Transverse colon (tissue), 4 donors: ENCODE measurements at regions not wholly inside any gene's neighbourhood (a gene's known extent, or its start where the extent isn't known, plus 50 kb on each side); places are given as distances from the start of the nearest gene placed in this dataset.

Source experiments
- DNase-seq: peaks from one replicate; pipeline ENCODE4 v3.0.0-alpha.2; 2019
- H3K27ac ChIP-seq, 4 donors: fragments of 200-600 bp; sonication (generic); 2 replicates each; pipeline ENCODE4 v1.5.1; 2016 to 2018; ENCODE audit warnings: inconsistent platforms in 4 of 4
- H3K27me3 ChIP-seq: fragments of 200-600 bp; sonication (generic); 2 replicates; pipeline ENCODE4 v1.5.1; 2017; ENCODE audit warnings: inconsistent platforms
- H3K36me3 ChIP-seq, 4 donors: fragments of 200-600 bp; sonication (generic); 2 replicates each; pipeline ENCODE4 v1.5.1; 2017 to 2019; ENCODE audit warnings: inconsistent platforms in 4 of 4
- H3K4me1 ChIP-seq, 4 donors: fragments of 200-600 bp; sonication (generic); 2 replicates each; pipeline ENCODE4 v1.5.1; 2017 to 2020; ENCODE audit warnings: inconsistent platforms in 4 of 4
- H3K4me3 ChIP-seq, 4 donors: fragments of 200-600 bp; sonication (generic); 1 replicate in 1 of 4; 2 replicates in 3 of 4; pipeline versions ENCODE4 v1.5.1 to v1.6.1; 2017 to 2019; ENCODE audit warnings: inconsistent platforms in 4 of 4
- H3K9me3 ChIP-seq, 2 donors: fragments of 200-600 bp; sonication (generic); 2 replicates each; pipeline ENCODE4 v1.5.1; 2017 to 2019; ENCODE audit warnings: inconsistent platforms in 2 of 2
- CTCF ChIP-seq, 5 experiments: fragments of 200-600 bp in 3 of 5; fragments of 450-650 bp in 2 of 5; sonication (generic) in 3 of 5; IDR thresholded peaks; 1 replicate in 2 of 5; 2 replicates in 3 of 5; pipeline ENCODE4 v1.5.1; 2016 to 2017; ENCODE audit warnings: antibody characterized with exemption in 5 of 5, inconsistent platforms in 3 of 5, mild to moderate bottlenecking in 2 of 5, moderate library complexity in 1 of 5
- EP300 ChIP-seq: sonication (generic); formaldehyde crosslinking; IDR thresholded peaks from one replicate; pipeline ENCODE4 v1.6.1; 2017; ENCODE audit warnings: antibody characterized with exemption, low read depth
- POLR2A ChIP-seq: fragments of 450-650 bp; IDR thresholded peaks from one replicate; pipeline ENCODE4 v1.6.1; 2016; ENCODE audit warnings: antibody characterized with exemption, mild to moderate bottlenecking, moderate library complexity
- POLR2AphosphoS5 ChIP-seq, 3 donors: sonication (generic); formaldehyde crosslinking; IDR thresholded peaks; one replicate each; pipeline ENCODE4 v1.6.1; 2016; ENCODE audit warnings: antibody characterized with exemption in 3 of 3
- WGBS, 2 donors: methylation state at CpG; one replicate each; pipeline ENCODE4 v1.1.5; 2018; ENCODE audit warnings: low coverage in 1 of 2; 5-methylcytosine and 5-hydroxymethylcytosine counted together
- in situ Hi-C, 4 donors: fragments of 200-750 bp; cut with MboI; loops; one replicate each; pipeline versions ENCODE4 v1.15.0 to v1.15.1; 2017; ENCODE audit warnings: low sequenced_read_pairs in 3 of 4, low pct_ligation_motif_present in 1 of 4, low pct_unique_long_range_greater_than_20kb in 1 of 4
- intact Hi-C: fragments of 100-400 bp; cut with DNase I; formaldehyde crosslinking; loops from one replicate; pipeline ENCODE4 v1.15.1; 2023; ENCODE audit warnings: low total_unique reads

DNA sequence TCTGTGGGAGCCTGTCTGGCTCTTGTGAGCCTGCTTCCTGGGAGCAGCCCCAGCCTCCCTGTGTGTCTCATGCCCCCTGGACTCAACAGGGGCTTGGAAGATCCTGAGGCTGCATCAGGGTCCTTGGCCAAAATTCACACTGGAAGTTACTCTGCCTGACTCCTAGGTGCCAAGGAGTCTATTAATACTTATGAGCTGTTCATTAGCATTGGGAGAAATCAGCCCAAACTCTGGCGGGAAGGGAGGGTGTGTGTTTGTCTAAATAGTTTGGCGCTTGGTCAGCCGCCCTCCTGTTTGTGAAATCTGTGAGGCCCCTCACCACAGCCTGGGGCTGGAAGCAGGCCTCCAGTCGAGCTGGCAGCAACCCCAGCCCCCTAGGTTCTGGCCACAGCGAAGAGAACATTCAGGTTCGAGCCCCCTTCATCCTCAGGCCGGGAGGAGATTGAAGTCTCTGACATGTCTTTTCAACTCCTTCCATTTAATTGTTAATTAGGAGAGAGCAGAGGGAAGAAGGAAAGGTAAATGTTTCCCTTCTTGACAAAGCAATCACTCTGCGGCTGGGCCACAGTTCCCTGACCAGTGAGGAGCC, 82.1 kb upstream of the F3 start:
- intact Hi-C loops: no loop called here
- in situ Hi-C loops: no loop called here
- Histone ChIP-seq H3K27me3 (no peaks in the 10 kb centered on the region), H3K4me1 (peaks cover 6 to 19% (median 16%) of the 10 kb centered on the region in 4 donors), H3K36me3 (no peaks in the 10 kb centered on the region), H3K9me3 (no peaks in the 10 kb centered on the region), H3K27ac (no peak overlapping the region), H3K4me3 (no peak overlapping the region)
- DNase-seq: no peak
- WGBS, 2 donors: 60 to 78% methylated on average over 3 to 8 of the region's 8 CpGs
- no peak for TF ChIP-seq CTCF (IDR thresholded peaks at IDR 0.05)
- no peak for TF ChIP-seq POLR2AphosphoS5 (IDR thresholded peaks at IDR 0.05)
- no peak for TF ChIP-seq POLR2A
- TF ChIP-seq EP300: no peak

GRCh38 chr1:94622757-94623156, 81.2 kb upstream of the F3 start:
- TF ChIP-seq EP300 (no peak), POLR2A (no peak), POLR2AphosphoS5 (IDR thresholded peaks at IDR 0.05) (no peak), CTCF (IDR thresholded peaks at IDR 0.05) (no peak)
- in situ Hi-C loops (no loop called here), intact Hi-C loops (no loop called here)
- Histone ChIP-seq H3K4me1 (peaks cover 6 to 21% (median 16%) of the 10 kb centered on the region in 4 donors), H3K27me3 (no peaks in the 10 kb centered on the region), H3K36me3 (no peaks in the 10 kb centered on the region), H3K4me3 (no peak overlapping the region), H3K9me3 (no peaks in the 10 kb centered on the region), H3K27ac (no peak overlapping the region)
- WGBS, 2 donors: 88% methylated on average over 10 of the region's 10 CpGs; no CpG with 5 or more reads in 1 of the 2 donors
- no peak for DNase-seq

DNA sequence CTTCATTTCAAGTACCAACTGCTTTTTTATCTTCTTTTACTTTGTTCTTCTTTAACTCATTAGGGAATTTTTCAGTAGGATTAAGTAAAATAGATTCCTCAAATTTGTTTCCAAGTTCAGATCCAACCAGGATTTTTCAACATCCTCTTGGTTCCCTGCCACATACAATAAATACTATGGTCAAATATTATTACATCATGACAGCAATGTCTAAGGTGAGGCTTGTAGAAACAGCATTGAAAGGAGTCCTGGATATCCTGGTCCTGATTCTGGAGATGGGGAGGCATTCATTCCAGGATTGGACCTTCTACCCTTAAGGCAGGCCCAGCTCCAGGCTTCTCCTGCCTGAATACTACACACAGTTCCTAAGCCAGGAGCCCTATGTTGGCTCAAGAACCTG, 80.2 kb upstream of the F3 start:
- in situ Hi-C loops (no loop called here), intact Hi-C loops (no loop called here)
- no peak for TF ChIP-seq POLR2A
- TF ChIP-seq EP300: no peak
- TF ChIP-seq POLR2AphosphoS5 (IDR thresholded peaks at IDR 0.05): no peak
- no peak for TF ChIP-seq CTCF (IDR thresholded peaks at IDR 0.05)
- H3K36me3 ChIP-seq: no peaks in the 10 kb centered on the region
- peaks cover 6 to 31% (median 17%) of the 10 kb centered on the region in 4 donors for H3K4me1 ChIP-seq
- DNase-seq: no peak
- no peaks in the 10 kb centered on the region for H3K27me3 ChIP-seq
- H3K9me3 ChIP-seq: no peaks in the 10 kb centered on the region
- H3K27ac ChIP-seq: peak overlapping the region; percentile 5 to 52 (median 31)
- H3K4me3 ChIP-seq: no peak overlapping the region

DNA sequence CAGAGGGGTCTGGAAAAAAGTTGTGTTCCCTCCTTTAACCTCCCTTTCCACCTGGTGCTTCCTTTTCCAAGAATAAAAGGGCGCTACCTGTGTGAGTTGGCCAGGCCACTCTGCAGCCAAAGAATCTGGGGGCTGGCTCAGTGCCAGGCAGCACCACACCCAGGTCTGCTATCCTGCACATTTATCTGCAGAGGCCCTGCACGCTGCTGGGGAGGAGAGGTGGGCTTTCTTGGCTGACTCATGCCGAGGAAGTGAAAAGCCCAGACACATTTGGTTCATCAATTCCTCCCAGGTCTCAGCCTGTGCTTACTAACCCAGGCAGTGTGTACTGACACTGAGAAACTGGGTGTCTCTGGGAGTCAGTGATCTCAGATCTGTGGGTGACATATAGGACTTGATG, 79.8 kb upstream of the F3 start:
- in situ Hi-C loops (no loop called here), intact Hi-C loops (no loop called here)
- Histone ChIP-seq H3K27ac (peak overlapping the region; percentile 17 to 52 (median 31)), H3K36me3 (no peaks in the 10 kb centered on the region), H3K27me3 (no peaks in the 10 kb centered on the region), H3K9me3 (no peaks in the 10 kb centered on the region), H3K4me3 (no peak overlapping the region), H3K4me1 (peaks cover 6 to 35% (median 21%) of the 10 kb centered on the region in 4 donors)
- peak; percentile 79 for DNase-seq
- no peak for TF ChIP-seq EP300
- no peak for TF ChIP-seq POLR2A
- peak in 1 of 3 donors; percentile 10 for TF ChIP-seq POLR2AphosphoS5 (IDR thresholded peaks at IDR 0.05)
- 28% methylated on average over 3 of the region's 3 CpGs; no CpG with 5 or more reads in 1 of the 2 donors for WGBS, 2 donors
